Upper lobe of left lung (tissue), 6 donors: ENCODE measurements at regions not wholly inside any gene's neighbourhood (a gene's known extent, or its start where the extent isn't known, plus 50 kb on each side); places are given as distances from the start of the nearest gene placed in this dataset.

ENCODE experiments used
- ATAC-seq, 2 donors: fragments of 200-7000 bp; cut with Tn5 transposase; one replicate each; pipeline ENCODE4 v1.9.1; 2022; ENCODE audit warnings: mild to moderate bottlenecking in 2 of 2, moderate library complexity in 2 of 2; ENCODE audit not compliant: low FRiP score in 2 of 2
- DNase-seq, 2 donors: peaks; one replicate each; pipeline ENCODE4 v3.0.0-alpha.2; 2019 to 2020
- H3K27ac ChIP-seq, 4 donors: fragments of 200-600 bp; sonication (generic); one replicate each; pipeline ENCODE4 v1.5.1; 2016 to 2019
- H3K27me3 ChIP-seq, 4 donors: fragments of 200-600 bp; sonication (generic); one replicate each; pipeline ENCODE4 v1.5.1; 2017 to 2019
- H3K36me3 ChIP-seq, 4 donors: fragments of 200-600 bp; sonication (generic); one replicate each; pipeline ENCODE4 v1.5.1; 2016 to 2019
- H3K4me1 ChIP-seq, 4 donors: fragments of 200-600 bp; sonication (generic); one replicate each; pipeline ENCODE4 v1.5.1; 2018 to 2019
- H3K4me3 ChIP-seq, 4 donors: fragments of 200-600 bp; sonication (generic); one replicate each; pipeline ENCODE4 v1.5.1; 2017 to 2019; ENCODE audit warnings: mild to moderate bottlenecking in 2 of 4, moderate library complexity in 1 of 4
- H3K9me3 ChIP-seq, 4 donors: fragments of 200-600 bp; sonication (generic); one replicate each; pipeline ENCODE4 v1.5.1; 2018 to 2019
- EP300 ChIP-seq, 4 donors: sonication (generic); formaldehyde crosslinking; IDR thresholded peaks; one replicate each; pipeline ENCODE4 v1.5.1; 2017; ENCODE audit warnings: antibody characterized with exemption in 4 of 4, control low read depth in 2 of 4
- POLR2A ChIP-seq, 4 donors: fragments of 450-650 bp; IDR thresholded peaks; one replicate each; pipeline ENCODE4 v1.5.1; 2016 to 2017; ENCODE audit warnings: antibody characterized with exemption in 4 of 4, mild to moderate bottlenecking in 2 of 4
- POLR2AphosphoS5 ChIP-seq, 2 donors: sonication (generic); formaldehyde crosslinking; IDR thresholded peaks; one replicate each; pipeline ENCODE4 v1.5.1; 2017; ENCODE audit warnings: antibody characterized with exemption in 2 of 2
- WGBS, 2 donors: methylation state at CpG; one replicate each; pipeline ENCODE4 v1.1.5; 2017 to 2018; 5-methylcytosine and 5-hydroxymethylcytosine counted together
- TF ChIP-seq, protein P1 (sequence below), 6 experiments: fragments of 450-650 bp in 4 of 6; fragments of 200-600 bp in 2 of 6; sonication (generic) in 2 of 6; IDR thresholded peaks; one replicate each; pipeline ENCODE4 v1.5.1; 2016 to 2019; ENCODE audit warnings: antibody characterized with exemption in 6 of 6
- donor health status: DM: no; HTN: no; CAD: no; lungs with moderate emphysema.
- donor health status: DM: no; HTN: yes; CAD: no; lungs with severe emphysema.

DNA sequence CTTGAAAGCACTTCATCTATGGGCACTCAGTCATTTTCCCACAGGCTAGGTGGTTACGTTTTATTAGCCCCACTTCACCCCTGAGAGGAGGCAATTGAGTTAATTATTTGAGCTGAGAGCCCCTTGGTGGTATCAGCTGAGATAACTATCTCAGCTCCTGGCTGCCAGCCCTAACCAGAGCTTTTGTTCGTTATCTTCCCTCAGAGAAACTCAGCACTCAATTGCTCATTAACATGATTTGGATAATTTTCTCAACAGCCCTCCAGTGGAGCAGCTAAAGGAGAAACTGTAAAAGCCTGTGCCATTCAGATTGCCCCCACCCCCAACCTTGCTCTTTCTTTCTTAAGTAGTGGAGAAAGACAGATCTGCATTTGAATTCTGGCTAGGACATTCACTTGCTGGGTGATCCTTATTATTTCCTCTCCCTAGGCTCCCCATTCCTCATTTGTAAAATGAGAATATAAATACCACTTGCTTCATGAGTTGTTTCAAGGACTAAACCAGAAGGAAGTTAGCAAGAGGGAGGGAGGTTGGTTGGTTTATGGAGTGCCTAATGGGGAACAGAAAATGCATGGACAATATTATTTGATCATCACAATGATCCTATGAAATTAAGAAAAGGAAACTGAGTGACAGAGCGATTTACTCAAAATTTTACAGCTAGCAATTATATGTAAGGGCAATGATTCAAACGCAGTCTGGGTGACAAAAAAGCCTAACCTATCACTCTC is 218.7 kb upstream of the FGGY start:
- DNase-seq (no peak), ATAC-seq (no peak)
- no peaks in the 10 kb centered on the region for H3K9me3 ChIP-seq
- TF ChIP-seq POLR2A (IDR thresholded peaks at IDR 0.05) (no peak), POLR2AphosphoS5 (IDR thresholded peaks at IDR 0.05) (no peak), EP300 (IDR thresholded peaks at IDR 0.05) (no peak)
- TF ChIP-seq, protein P1, sequence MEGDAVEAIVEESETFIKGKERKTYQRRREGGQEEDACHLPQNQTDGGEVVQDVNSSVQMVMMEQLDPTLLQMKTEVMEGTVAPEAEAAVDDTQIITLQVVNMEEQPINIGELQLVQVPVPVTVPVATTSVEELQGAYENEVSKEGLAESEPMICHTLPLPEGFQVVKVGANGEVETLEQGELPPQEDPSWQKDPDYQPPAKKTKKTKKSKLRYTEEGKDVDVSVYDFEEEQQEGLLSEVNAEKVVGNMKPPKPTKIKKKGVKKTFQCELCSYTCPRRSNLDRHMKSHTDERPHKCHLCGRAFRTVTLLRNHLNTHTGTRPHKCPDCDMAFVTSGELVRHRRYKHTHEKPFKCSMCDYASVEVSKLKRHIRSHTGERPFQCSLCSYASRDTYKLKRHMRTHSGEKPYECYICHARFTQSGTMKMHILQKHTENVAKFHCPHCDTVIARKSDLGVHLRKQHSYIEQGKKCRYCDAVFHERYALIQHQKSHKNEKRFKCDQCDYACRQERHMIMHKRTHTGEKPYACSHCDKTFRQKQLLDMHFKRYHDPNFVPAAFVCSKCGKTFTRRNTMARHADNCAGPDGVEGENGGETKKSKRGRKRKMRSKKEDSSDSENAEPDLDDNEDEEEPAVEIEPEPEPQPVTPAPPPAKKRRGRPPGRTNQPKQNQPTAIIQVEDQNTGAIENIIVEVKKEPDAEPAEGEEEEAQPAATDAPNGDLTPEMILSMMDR (IDR thresholded peaks at IDR 0.05) = no peak
- H3K27ac ChIP-seq = no peak overlapping the region
- no peaks in the 10 kb centered on the region for H3K36me3 ChIP-seq
- no peak overlapping the region for H3K4me3 ChIP-seq
- WGBS, 2 donors = 39 to 62% methylated on average over 4 of the region's 4 CpGs
- peaks cover 0 to 16% (median 9%) of the 10 kb centered on the region in 4 donors for H3K4me1 ChIP-seq
- no peaks in the 10 kb centered on the region for H3K27me3 ChIP-seq

DNA sequence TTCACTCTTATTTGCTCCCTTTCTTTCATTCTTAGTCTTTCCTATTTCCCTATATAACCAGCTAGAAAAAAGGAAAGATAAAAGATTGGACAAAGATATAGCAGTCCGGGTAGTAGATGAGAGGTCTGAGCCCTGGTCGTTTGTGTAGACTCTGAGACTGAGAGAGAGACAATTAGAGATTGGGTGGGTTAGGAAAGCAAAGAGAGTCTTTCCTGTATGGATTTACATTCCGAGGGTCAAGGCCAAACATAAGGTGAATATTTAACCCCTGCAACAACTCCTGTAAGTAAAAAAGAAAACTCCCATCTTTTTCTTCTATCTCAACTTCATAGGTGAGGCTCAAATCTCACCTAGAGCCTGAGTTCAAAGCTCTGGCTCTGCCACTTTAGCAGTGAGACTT is 218.0 kb upstream of the FGGY start:
- H3K27ac ChIP-seq = no peak overlapping the region
- no peaks in the 10 kb centered on the region for H3K36me3 ChIP-seq
- H3K4me3 ChIP-seq = no peak overlapping the region
- ATAC-seq (no peak), DNase-seq (no peak)
- 48 to 49% methylated on average over 3 of the region's 3 CpGs for WGBS, 2 donors
- TF ChIP-seq POLR2AphosphoS5 (IDR thresholded peaks at IDR 0.05) = no peak
- TF ChIP-seq, protein P1 (IDR thresholded peaks at IDR 0.05) = no peak
- TF ChIP-seq EP300 (IDR thresholded peaks at IDR 0.05) = no peak
- TF ChIP-seq POLR2A (IDR thresholded peaks at IDR 0.05) = no peak
- no peaks in the 10 kb centered on the region for H3K27me3 ChIP-seq
- peaks cover 0 to 16% (median 12%) of the 10 kb centered on the region in 4 donors for H3K4me1 ChIP-seq
- H3K9me3 ChIP-seq = no peaks in the 10 kb centered on the region

DNA sequence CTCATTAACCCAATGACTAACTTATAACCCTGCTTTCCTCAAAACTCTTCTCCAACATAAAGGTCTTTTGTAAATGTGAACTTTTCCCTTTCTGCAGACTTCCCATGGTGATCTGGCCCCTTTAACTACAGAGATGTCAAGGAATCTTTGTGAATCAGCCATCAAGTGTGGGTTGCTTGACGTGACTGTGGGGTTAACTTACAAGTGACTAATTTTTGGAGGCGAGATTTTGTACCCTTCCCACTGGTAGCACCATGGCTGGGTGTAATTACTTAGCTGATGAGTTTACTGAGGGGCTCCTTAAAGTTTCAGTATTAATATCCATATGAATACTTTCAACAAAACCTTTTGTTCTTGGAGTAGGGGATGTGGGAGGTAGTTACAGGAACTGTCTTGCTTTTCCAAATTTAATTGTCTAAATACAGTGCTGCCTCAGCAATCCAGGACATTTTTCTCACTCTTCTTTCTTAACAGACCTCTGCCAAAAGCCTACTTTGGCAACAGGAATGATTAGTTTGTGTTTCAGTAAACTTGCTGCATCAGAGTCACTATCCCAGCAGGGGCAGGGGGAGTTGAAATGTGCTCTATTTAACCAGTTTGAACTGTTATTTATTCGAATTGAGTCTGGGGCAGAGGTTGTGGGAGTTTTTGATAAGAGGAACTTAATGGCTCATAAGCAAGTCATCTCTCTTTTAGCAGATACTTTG is 217.3 kb upstream of the FGGY start:
- DNase-seq (no peak), ATAC-seq (no peak)
- TF ChIP-seq, protein P1 (IDR thresholded peaks at IDR 0.05) = no peak
- TF ChIP-seq POLR2AphosphoS5 (IDR thresholded peaks at IDR 0.05) = no peak
- no peak for TF ChIP-seq EP300 (IDR thresholded peaks at IDR 0.05)
- Histone ChIP-seq H3K27ac (no peak overlapping the region), H3K27me3 (no peaks in the 10 kb centered on the region), H3K36me3 (no peaks in the 10 kb centered on the region), H3K4me1 (peaks cover 7 to 23% (median 16%) of the 10 kb centered on the region in 4 donors), H3K4me3 (no peak overlapping the region), H3K9me3 (no peaks in the 10 kb centered on the region)
- 58% methylated on average over 3 of the region's 3 CpGs for whole genome bisulfite sequencing, 2 donors

DNA sequence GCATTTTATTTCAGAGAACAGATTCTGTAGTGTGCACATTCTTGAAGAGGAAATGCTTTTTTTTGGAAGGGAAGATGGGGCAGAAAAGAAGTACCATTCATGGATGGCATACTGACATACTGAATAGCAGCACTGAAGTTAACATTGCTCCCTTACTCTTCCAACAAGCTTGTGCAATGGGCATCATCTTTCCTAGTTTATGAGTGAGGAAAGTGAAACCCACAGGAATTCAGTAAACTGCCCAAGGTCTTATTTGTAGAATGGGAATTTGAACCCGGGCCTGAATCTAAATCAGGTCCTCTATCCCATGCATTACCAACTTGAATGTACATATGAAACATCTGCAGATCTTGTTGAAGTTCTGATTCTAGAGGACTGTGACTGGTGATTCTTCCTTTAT is 215.7 kb upstream of the FGGY start:
- Histone ChIP-seq H3K9me3 (no peaks in the 10 kb centered on the region), H3K4me3 (no peak overlapping the region), H3K27ac (no peak overlapping the region), H3K27me3 (no peaks in the 10 kb centered on the region), H3K36me3 (no peaks in the 10 kb centered on the region), H3K4me1 (peaks cover 9 to 25% (median 16%) of the 10 kb centered on the region in 4 donors)
- TF ChIP-seq, protein P1 (IDR thresholded peaks at IDR 0.05) = no peak
- TF ChIP-seq EP300 (IDR thresholded peaks at IDR 0.05) = no peak
- no peak for TF ChIP-seq POLR2AphosphoS5 (IDR thresholded peaks at IDR 0.05)
- TF ChIP-seq POLR2A (IDR thresholded peaks at IDR 0.05) = no peak
- ATAC-seq (no peak), DNase-seq (no peak)
- WGBS, 2 donors = 100% methylated on average over 1 of the region's 1 CpG
